ENCODE measurements at regions not wholly inside any gene's neighbourhood (a gene's known extent, or its start where the extent isn't known, plus 50 kb on each side); places are given as distances from the start of the nearest gene placed in this dataset.
"Not testable (repeated sequence)": the region's sequence is repeated elsewhere in the genome, so short reads cannot be mapped to it uniquely, and the experiment has no call there.

DNA sequence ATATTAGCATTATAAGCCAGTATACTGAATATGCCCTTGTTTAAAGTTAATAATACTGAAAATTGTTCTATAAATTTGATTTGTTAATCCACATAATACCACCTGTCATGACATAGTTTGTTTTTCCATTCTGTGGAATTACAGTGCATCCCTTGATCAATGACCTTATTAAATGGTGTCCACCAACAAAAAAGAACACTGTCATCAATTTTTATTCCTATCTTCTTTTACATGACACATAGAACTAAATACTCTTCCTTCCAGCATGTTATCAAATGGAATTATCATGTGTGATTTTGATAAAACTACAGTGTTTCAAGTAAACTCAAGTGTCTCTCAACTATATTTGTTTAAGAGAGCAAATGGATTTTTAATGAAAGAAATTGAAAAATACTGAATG, 221.8 kb upstream of the MBL2 start:
- DNase-seq = no peak

DNA sequence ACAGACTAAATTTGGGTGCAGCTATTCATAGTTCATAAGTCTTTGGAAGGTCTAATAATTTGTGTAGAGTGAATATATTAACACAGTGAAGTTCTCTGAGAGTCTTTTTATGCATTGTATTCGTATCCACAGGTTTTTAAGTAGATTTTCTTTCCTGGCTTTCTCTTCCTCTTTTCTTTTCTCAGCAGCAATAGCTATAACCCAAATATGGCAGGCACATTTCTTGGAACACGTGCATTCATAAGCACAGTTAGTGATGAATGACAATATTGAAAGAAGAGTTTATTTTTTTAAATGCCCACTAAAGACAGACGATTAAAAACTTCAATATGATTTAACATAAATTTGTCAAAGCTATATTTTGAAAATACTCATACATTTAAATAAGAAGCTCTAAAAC, 220.5 kb upstream of the MBL2 start:
- DNase-seq = no peak

DNA sequence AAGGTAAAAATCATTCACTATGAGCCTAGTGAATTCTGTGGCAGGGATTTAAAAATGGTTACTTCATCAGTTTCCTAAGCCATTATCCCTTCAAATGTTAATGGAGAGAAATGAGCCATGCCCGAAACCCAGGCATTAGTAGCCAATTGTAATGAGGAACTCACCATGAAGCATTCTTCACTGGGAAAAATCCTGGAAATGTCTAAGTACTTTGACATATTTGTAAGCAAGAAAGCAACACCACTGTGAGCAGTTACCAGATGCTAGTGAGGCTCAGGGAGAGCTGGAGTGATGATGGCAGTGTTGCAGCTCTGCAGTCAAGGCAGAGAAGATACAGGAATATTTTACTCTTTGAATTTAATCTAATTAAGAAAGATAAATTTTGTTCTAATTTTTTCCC, 220.0 kb upstream of the MBL2 start:
- no peak for DNase-seq

DNA sequence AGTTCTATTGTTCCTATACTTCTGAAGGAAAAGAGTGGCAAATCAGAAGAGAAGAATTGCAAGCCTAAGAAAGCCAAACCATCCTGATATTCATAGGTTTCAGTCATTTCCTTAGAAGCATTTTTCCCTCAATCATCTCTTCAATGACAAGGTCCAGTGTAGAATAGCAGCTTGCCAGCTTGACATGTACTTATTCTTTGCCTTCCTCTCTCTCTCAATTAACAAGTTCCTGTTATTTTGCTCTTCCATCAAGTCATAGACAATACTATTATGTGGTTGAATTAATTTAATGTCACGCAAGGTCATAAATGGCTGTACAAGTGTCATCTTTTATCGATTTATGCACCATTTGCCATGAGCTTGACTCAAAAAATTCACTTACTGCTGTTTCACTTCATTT, 216.3 kb upstream of the MBL2 start:
- DNase-seq = no peak

DNA sequence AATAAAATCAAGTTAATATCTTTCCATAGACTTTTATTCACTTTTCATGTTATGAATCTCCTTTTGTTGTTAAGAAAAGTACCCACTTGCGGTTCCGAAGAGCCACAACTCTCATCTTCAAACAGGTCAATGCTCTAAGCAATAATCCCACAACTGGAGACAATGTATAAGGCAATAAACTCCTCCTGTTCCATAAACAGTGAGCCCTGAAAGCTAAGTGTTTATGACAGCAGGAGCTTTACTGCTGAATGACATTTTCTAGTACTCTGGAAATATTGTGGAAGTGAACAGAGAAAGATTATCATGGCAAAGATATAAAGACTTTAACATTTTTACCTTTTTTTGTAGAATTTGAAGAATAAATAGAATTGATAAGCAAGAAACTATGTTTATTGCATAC, 213.5 kb upstream of the MBL2 start:
- DNase-seq = no peak

DNA sequence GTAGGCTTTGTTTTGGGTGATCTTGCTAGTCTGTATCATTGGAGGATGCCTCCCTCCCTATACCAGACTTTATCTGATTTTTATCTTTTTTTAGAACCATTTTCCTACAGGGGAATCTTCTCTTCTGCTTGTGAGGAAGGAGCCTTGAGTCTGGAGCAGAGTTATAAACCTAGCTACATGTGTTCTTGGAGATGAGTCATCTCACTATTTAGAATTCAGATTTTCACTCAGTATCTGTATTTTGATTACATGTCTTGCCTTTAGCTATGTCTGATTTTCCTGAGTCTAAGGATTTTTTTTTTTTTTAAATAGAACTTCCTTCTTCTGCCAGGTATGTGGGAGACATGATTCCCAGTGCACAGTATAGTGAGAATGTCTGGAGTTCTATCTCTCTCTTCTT, 211.6 kb upstream of the MBL2 start:
- no peak for DNase-seq

DNA sequence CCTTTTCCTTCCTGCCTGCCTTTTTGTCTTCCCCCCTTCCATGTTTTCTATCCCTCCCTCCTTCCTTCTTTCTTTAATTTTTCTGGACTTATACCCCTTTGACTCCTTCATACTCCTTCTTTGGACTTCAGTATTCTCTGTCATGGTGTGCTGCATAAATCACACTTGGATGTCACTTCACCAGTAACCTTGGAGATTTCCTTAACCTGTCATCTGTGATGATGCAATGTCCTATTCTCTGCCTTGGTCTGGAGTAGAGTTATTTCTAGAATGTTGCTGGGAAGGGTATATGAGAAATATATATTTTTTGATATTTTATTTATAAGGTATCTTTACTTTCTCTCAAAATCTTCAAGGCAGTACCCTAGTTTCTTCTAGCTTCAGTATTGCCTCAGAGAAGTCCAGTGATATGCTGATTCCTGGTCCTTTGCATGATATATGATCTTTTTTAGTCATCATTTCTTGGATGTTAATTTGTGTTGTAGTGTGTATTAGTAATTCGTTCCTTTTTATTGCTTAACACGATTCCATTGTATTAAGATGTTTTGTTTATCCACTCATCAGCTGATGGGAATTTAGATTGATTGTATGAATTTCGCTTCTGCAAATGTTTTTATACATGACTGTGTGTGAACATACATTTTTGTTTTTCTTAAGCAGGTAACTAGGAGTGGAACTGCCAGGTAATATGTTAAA, 206.9 kb upstream of the MBL2 start:
- DNase-seq = no peak

DNA sequence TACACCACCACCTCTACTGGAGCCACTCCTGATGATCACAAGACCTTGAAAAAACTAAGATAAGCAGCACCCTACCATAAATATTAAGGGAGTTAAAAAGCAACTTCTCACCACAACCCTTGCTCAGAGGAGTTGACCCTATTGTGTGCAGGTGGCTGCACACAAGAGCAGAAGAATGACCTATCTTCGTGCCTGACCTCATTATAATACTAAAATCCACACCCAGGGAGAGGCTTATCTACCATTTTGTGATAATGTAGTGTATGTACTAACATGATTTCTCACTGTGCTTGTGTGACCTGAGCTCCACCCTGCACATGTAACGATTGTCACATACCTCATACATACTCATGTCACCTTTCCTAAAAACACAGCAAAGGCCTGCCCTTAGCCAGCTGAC, 205.0 kb upstream of the MBL2 start:
- DNase-seq = no peak

DNA sequence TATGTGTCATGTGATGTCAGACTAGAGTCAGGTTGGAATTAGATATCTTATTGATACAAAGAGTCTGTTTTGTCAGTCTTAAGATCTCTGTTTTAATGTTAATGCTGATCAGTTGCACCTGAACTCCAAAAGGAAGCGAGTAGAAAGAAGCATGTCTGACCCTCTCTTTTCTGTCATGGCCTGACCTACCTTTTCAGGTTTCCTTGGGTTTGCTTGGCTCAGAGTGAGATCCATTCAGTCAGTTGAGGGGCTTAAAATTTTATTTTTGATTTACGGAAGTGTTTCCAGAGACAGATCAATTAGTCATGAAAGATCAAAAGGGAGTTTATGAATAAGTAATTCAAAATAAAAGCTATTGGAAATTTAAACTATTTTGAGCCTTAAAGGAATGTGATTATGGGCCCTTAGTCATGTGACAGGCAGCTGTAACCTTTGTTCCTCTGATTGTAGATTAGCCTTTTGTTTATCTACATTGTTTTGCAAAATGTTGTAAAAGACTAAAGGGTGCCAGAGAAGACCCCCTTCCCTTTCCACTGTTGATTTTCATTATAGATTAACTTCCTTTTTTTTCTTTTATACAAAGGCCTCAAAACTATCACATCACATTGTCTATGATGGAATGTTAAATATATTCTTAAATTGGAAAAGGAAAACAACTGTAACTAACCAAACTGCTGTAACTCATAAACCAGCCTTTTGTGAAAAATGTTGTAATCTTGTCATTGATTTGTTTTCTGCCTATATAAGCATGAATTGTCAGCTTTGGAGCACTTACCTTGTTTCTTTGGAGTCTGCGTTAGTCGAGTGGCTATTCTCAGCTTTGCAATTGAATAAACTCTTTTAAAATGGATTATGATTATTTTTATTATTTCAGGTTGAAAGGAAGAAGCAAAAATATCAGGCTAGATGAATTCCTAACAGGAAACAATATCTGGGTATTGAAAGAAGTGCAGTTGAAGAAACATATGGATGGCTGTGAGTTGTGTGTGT, 195.5 kb upstream of the MBL2 start:
- no peak for DNase-seq

DNA sequence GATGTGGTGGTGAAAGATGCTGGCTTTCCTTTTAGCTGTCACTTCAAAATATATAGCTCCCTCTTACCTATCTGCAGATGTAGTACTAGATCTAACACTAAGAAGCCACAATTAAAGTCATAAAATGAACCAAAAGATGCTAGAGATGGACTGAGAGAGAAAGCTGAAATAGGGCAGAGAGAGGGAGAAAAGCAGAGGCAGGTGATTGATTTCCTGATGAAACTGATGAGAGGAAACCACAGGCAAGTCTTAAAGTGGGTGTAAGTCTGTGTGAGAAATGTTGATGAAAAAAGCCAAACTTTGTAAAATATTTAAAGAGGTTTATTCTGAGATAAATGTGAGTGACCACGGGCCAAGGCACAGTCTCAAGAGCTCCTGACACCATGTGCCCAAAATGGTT, 194.3 kb upstream of the MBL2 start:
- DNase-seq = no peak

DNA sequence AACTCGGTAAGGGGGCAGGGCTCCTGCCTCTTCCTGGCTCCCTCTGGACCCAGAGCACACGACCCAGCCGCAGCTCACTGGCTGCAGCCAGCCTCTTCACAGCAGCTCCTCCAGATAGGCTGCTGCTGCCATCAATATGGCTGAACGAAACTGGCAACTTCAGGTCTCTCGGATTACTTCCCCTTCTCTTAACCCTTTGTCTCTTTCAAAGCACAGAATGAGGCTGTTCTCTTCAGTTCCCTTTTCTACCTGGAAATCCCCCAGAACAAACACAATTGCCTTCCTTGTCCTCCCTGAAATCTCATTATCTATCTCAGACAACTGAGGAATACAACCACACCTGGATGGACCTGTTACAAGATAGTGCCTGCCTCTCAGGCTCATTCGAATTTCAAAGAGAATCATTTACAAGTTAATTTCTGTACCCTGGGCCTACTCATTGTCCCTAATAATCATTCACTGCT, 193.4 kb upstream of the MBL2 start:
- DNase-seq = no peak

DNA sequence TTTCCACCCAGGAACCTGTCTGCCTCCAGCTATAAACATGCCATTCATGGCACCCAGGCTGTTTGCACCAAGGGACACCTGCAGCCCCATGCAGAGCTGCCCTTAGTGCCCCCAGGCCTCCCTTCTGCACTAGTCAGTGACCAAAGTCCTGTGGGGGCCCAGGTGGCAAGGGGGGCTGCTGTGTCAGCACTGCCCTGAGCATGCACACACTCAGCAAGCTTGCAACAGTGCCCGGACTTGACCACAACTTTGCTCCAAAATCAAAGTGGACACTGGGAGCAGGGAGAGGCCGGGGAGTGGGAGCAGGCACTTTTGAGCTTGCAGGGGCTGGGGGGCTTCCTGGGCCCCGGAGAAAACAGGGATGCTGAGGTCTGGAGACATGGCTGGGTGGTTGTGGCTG, 192.9 kb upstream of the MBL2 start:
- DNase-seq = no peak

DNA sequence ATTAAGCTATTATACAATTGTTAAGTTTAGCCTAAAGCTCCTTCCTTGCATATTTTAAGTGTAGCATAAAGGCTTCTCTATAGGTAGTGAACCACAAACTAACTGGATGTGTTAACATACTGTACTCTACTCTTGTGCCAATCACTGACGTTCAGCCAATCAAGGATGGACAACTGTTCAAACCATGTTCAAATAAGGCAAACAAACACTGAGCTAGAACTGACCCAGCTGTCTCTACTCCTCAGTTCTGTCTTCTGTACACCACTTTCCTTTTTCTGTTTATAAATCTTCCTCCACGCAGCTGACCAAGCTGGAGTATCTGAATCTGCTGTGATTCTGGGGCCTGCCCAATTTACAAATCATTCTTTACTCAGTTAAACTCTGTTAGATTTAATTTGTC, 188.7 kb upstream of the MBL2 start:
- DNase-seq = no peak

DNA sequence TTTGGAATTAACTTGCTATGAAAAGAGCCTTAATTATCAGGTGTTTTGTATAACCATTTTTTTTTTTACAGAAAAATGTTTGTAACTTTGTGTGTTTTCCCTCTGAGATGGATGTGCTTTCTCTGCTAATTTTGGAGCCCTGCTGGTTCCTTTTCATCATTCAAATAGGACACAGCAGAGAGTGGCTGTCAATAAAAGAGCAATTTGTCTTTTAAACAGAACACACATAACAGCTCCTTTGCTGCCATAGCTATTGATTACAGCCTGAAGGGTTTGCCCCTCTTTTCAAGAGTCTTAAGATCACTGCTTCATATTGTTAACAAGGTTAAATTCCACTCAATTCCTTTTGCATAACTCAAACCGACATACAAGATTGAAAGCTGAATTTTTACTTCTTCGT, 187.2 kb upstream of the MBL2 start:
- DNase-seq = no peak

DNA sequence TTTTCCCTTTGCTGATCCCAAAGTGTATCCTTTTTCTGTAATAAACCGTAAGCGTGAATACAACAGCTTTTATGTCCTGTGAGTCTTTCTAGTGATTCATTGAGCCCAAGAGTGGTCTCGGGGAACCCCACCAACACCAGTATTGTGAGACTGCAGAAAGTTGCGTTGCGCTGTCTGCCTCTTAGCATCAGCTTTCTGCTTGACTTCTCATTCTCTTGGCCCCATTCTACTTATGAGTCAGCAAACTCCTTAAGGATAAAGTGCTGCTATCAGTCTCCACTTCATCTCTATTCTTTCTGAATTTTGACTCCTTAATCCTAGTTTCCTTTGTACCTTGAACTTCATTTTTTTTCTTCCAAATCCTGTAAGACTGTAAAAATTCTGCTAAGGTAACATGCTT, 184.3 kb upstream of the MBL2 start:
- DNase-seq = no peak

DNA sequence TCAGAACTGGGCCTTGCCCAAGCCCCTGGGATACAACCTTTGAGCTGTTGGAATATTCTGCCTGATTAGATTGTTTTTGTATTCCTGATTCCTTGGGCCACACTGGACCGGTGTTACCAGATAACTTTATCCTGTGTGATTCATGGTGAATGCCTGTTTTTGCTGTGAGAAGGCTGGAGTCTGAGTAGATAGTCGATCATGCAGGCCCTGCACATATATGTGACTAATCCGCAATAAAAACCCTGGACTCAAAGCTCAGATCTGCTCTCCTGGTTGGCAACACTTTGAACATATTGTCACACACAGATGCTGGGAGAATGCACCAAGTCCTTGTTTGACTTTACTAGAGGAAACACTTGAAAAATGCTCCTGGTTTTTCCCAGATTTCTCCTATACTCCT, 183.9 kb upstream of the MBL2 start:
- no peak for DNase-seq

DNA sequence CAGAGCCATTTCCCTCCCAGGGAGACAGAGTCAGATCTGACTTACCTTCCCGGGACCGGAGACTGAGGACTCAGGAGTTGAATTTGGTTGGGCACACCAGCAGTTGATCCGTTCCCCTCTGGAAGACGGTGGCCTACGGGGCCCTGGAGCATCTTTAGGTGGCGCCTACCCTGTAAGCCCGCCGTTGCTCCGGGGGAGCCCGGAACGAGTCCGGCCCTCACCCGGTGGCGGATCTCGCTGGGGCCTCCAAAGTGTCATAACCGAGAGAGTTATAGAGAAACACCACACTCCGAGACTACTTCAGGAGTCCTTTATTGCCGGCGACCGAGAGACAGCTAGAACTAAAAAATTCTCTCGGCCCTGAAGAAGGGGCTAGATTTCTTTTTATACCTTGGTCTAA, 182.8 kb upstream of the MBL2 start:
- no peak for DNase-seq

DNA sequence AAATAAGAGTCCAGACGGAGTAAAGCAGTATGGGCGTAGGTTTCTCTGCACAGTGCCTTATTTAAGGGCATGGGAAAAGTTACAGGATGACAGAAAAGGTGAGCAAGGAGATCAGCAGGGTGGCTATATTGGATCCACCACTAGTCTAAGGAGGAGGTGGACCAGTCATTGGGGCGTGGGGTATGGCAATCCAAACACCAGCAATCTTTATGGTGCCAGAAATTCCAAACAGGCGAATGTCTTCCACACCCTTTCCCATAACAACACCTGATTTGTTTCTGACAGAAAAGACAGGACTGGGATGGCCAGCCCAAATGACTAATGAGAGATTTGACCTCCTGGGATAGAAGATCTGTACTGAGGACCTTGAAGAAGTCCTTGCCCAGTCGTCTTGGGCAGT, 181.8 kb upstream of the MBL2 start:
- DNase-seq = no peak

DNA sequence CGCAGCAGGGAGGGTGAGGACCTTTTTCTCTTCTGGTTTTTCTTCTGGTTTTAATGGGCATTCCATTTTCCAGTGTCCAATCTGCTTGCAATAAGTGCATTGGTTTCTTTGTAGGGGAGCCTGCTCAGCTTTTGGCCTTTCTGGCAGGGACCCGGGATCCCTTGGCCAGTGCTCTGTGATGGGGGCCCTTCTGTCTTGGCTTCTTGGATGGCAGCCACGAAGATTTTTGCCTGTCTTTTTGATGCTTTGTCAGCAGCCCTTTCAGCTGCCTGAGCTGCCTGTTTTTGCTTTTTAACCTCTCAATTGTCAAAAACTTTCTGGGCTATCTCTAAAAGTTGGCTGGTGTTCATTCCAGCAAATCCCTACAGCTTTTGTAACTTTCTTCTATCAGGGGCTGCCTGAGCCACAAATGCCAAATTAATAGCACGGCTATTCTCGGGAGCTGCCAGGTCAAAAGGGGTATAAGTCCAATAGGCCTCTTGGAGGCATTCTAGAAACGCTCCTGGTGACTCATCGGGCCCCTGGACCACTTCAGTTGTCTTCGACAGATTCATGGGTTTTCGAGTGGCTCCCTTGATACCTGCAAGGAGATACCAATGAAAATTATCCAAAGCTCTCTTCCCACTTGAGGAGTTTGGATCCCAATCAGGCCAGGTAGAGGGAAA, 179.9 kb upstream of the MBL2 start:
- no peak for DNase-seq

DNA sequence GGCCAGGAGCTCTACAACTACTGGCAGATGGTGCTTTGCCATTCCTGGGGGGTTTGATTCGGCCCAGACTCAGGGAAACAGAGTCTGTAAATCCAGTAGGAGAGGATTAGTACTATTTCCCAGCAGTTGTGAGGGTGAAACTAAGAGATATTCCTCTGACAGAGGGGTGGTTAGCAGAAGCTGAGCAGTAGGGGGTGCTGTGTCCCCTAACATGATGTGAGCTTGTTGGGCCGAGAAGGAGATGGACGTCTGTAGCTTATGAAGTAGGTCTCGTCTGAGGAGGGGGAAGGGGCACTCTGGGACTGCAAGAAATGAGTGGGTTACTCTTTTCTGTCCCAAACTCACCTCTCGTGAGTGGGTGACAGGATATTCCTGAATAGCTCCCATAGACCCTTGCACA, 179.2 kb upstream of the MBL2 start:
- DNase-seq = no peak

DNA sequence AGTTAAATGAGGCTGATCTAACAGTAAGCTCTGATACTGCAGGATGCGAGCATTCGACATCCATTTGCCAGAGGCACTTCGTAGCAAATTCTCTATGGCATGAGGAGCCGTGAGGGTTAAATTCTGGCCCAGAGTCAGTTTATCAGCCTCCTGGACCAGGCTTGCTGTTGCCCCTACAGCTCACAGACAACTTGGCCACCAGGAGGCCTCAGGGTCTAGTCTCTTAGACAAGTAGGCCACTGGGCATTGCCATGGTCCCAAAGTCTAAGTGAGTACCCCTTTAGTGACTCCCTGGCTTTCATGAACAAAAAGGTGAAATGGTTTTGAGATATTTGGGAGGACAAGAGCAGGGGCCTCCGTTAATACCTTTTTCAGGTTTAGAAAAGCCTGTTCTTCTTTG, 178.0 kb upstream of the MBL2 start:
- no peak for DNase-seq

DNA sequence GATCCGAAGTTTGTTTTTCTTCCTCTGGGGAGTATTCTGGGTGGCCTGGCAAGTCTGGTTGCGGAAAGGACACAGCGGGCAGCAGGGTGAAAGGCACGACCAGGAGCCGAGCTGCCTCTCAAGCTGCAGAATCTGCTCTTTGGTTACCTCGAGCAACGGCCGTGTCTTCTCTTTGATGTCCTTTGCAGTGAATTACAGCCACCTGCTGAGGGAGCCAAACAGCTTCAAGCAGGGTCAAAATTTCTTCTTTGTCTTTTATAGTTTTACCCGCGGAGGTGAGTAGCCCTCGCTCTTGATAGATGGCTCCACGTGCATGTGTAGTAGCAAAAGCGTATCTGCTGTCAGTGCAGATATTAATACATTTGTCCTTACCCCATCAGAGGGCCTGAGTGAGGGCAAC, 177.3 kb upstream of the MBL2 start:
- no peak for DNase-seq

DNA sequence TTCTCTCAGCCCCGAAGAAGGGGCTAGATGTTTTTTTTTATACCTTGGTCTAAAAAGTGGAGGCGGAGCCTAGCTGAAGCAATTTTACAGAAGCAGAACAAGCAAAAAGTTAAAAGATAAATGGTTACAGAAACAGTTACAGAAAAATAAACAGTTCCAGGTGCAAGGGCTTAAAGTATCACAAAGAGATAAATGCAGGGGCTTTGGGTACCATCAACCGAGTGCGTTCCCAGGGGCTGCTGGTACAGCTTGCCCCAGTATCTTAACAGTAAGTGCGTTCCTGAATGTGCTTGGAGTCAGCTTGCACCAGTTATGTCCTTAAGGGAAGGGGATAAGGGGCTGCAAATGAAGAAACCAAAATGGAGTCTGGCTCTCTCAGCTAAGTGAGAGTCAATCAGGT, 173.9 kb upstream of the MBL2 start:
- DNase-seq = no peak

DNA sequence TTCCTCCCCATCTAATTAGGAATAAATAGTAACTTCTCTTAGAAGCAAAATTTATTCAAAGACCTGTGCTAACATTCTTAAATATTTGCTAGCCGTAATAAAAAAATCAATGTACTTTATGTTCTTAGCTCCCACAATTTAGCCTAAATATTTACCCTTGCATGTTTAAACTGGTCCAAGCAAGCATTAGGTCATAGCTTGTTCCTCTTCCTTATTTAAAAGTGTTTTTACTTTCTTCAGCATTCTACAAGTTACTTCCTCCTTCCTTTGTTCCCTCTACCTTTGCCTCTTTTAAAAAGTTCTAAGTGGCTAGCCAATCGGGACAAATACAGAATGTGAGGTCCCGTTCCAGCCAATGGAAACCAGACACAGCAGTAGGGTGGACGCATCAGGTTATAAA, 172.9 kb upstream of the MBL2 start:
- not testable (repeated sequence) for DNase-seq
